ENCODE measurements at regions not wholly inside any gene's neighbourhood (a gene's known extent, or its start where the extent isn't known, plus 50 kb on each side); places are given as distances from the start of the nearest gene placed in this dataset.

DNA sequence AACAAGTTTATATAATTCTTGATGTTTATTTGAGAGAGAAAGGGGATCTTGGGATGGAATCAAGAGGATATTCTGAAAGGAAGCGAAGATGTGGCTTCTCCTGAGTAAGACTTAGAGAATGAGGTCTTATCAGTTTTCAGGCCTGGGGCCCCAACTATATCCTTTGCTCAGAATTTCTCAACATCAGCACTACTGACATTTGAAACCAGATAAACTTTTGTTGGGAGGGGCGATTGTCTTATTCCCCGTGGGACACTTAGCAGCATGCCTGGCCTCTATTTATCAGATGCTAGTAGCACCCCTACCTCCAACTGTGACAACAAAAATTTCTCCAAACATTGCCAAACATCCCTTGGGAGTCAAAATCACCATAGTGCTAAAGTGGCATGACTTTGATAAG, 567.7 kb downstream of the MAT2B start:
- no peaks in the 10 kb centered on the region for H3K27me3 ChIP-seq
- WGBS (ENCODE audit: low lambda C conversion rate, missing lambda C conversion rate) = 34% methylated on average over 3 of the region's 3 CpGs
- no peaks in the 10 kb centered on the region for H3K36me3 ChIP-seq (replicated peaks; ENCODE audit: insufficient read depth, low read depth)
- TF ChIP-seq, protein P1, sequence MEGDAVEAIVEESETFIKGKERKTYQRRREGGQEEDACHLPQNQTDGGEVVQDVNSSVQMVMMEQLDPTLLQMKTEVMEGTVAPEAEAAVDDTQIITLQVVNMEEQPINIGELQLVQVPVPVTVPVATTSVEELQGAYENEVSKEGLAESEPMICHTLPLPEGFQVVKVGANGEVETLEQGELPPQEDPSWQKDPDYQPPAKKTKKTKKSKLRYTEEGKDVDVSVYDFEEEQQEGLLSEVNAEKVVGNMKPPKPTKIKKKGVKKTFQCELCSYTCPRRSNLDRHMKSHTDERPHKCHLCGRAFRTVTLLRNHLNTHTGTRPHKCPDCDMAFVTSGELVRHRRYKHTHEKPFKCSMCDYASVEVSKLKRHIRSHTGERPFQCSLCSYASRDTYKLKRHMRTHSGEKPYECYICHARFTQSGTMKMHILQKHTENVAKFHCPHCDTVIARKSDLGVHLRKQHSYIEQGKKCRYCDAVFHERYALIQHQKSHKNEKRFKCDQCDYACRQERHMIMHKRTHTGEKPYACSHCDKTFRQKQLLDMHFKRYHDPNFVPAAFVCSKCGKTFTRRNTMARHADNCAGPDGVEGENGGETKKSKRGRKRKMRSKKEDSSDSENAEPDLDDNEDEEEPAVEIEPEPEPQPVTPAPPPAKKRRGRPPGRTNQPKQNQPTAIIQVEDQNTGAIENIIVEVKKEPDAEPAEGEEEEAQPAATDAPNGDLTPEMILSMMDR (IDR thresholded peaks at IDR 0.05; ENCODE audit: poor library complexity) = no peak
- TF ChIP-seq EZH2phosphoT487 (IDR thresholded peaks at IDR 0.05; ENCODE audit: low read depth, severe bottlenecking, unreplicated experiment) (no peak), EZH2 (IDR thresholded peaks at IDR 0.05; ENCODE audit: borderline replicate concordance) (no peak)
- H3K9me2 ChIP-seq (replicated peaks; ENCODE audit: insufficient read depth) = no peaks in the 10 kb centered on the region
- H3K79me2 ChIP-seq = no peaks in the 10 kb centered on the region
- no peak overlapping the region for H3K27ac ChIP-seq
- peaks cover 4% of the 10 kb centered on the region for H3K4me1 ChIP-seq (ENCODE audit: insufficient read depth)
- no peak overlapping the region for H3K4me3 ChIP-seq
- DNase-seq (ENCODE audit: low spot score) = no peak
- no peaks in the 10 kb centered on the region for H4K20me1 ChIP-seq (ENCODE audit: insufficient read depth, poor library complexity, severe bottlenecking)
- no peak overlapping the region for H3K4me2 ChIP-seq
- H3K9me3 ChIP-seq (ENCODE audit: low read depth) = no peaks in the 10 kb centered on the region
- H2AFZ ChIP-seq = no peak overlapping the region

DNA sequence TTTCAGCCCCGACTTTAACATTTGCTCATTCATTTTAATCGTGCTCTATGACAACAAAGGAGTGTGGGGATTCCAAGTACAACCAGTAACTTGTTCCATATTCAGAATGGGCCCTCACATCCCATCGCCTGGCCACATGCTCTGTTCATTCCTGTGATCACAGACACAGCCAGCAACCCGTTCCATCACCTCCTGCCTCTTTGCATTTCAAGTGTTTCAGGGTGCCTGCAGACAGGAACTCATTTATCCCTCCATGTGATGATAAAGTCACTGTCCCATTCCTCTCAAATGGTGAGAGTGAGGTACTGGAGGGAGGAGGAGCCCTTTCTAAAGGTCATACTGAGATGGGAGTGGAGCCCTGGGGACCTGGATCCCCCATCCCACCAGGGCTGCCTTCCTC, 571.1 kb downstream of the MAT2B start:
- no peak overlapping the region for H3K4me2 ChIP-seq
- no peaks in the 10 kb centered on the region for H3K27me3 ChIP-seq
- H4K20me1 ChIP-seq (ENCODE audit: insufficient read depth, poor library complexity, severe bottlenecking) = no peaks in the 10 kb centered on the region
- 84% methylated on average over 4 of the region's 4 CpGs for WGBS (ENCODE audit: low lambda C conversion rate, missing lambda C conversion rate)
- H3K27ac ChIP-seq = no peak overlapping the region
- no peak for TF ChIP-seq EZH2 (IDR thresholded peaks at IDR 0.05; ENCODE audit: borderline replicate concordance)
- no peak for TF ChIP-seq EZH2phosphoT487 (IDR thresholded peaks at IDR 0.05; ENCODE audit: low read depth, severe bottlenecking, unreplicated experiment)
- TF ChIP-seq, protein P1 (IDR thresholded peaks at IDR 0.05; ENCODE audit: poor library complexity) = no peak
- no peak overlapping the region for H2AFZ ChIP-seq
- H3K9me2 ChIP-seq (replicated peaks; ENCODE audit: insufficient read depth) = no peaks in the 10 kb centered on the region
- H3K79me2 ChIP-seq = no peaks in the 10 kb centered on the region
- H3K9me3 ChIP-seq (ENCODE audit: low read depth) = no peaks in the 10 kb centered on the region
- H3K4me3 ChIP-seq = no peak overlapping the region
- no peaks in the 10 kb centered on the region for H3K36me3 ChIP-seq (replicated peaks; ENCODE audit: insufficient read depth, low read depth)
- H3K4me1 ChIP-seq (ENCODE audit: insufficient read depth) = peaks cover 4% of the 10 kb centered on the region
- DNase-seq (ENCODE audit: low spot score) = no peak

DNA sequence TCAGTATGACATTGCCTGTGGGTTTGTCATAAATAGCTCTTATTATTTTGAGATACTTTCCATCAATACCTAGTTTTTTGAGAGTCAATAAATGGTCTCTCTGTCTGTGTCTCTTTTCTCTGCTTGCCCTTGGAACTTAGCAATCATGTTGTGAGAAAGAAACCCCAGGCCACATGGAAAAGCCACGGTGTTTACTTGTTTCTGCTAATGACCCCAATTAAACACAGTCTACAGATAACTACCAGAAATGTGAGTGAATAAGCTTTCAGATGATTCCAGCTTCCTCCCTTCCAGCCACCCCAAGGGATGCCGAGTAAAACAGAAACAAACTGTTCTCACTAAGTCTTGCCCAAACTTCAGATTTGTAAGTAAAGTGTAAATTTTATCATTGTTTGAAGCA, 584.9 kb downstream of the MAT2B start:
- Histone ChIP-seq H2AFZ (no peak overlapping the region), H3K4me1 (ENCODE audit: insufficient read depth) (no peaks in the 10 kb centered on the region), H3K36me3 (replicated peaks; ENCODE audit: insufficient read depth, low read depth) (no peaks in the 10 kb centered on the region), H3K4me3 (no peak overlapping the region), H4K20me1 (ENCODE audit: insufficient read depth, poor library complexity, severe bottlenecking) (no peaks in the 10 kb centered on the region), H3K27me3 (no peaks in the 10 kb centered on the region), H3K9me3 (ENCODE audit: low read depth) (no peaks in the 10 kb centered on the region), H3K27ac (no peak overlapping the region), H3K4me2 (no peak overlapping the region), H3K9me2 (replicated peaks; ENCODE audit: insufficient read depth) (no peaks in the 10 kb centered on the region), H3K79me2 (no peaks in the 10 kb centered on the region)
- WGBS (ENCODE audit: low lambda C conversion rate, missing lambda C conversion rate) = 20% methylated on average over 2 of the region's 2 CpGs
- TF ChIP-seq EZH2 (IDR thresholded peaks at IDR 0.05; ENCODE audit: borderline replicate concordance) (no peak), EZH2phosphoT487 (IDR thresholded peaks at IDR 0.05; ENCODE audit: low read depth, severe bottlenecking, unreplicated experiment) (no peak)
- TF ChIP-seq, protein P1 (IDR thresholded peaks at IDR 0.05; ENCODE audit: poor library complexity) = no peak
- no peak for DNase-seq (ENCODE audit: low spot score)

DNA sequence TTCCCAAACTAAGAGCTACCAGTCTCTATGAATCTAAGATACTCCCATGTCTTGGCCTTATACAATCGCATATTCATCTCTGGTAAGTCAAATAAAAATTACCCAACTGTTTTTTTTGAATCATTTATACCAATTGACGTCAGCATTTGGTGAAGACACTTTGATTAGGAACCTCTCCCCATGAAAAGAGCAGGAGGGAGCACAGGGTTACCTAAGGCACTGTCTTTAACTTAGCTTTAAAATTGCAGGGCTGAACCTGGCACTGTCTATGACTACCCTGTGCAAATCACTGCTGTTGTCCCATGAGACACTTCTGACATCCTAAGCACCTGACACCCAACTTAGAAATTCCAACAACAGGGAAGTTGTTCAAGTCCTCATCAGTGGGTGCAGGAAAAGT, 586.4 kb downstream of the MAT2B start:
- no peaks in the 10 kb centered on the region for H3K9me2 ChIP-seq (replicated peaks; ENCODE audit: insufficient read depth)
- H3K4me2 ChIP-seq = no peak overlapping the region
- no peak for DNase-seq (ENCODE audit: low spot score)
- H3K9me3 ChIP-seq (ENCODE audit: low read depth) = no peaks in the 10 kb centered on the region
- no peaks in the 10 kb centered on the region for H3K36me3 ChIP-seq (replicated peaks; ENCODE audit: insufficient read depth, low read depth)
- H3K27me3 ChIP-seq = no peaks in the 10 kb centered on the region
- no peak overlapping the region for H3K4me3 ChIP-seq
- H2AFZ ChIP-seq = no peak overlapping the region
- WGBS (ENCODE audit: low lambda C conversion rate, missing lambda C conversion rate) = 88% methylated on average over 2 of the region's 2 CpGs
- no peaks in the 10 kb centered on the region for H3K4me1 ChIP-seq (ENCODE audit: insufficient read depth)
- TF ChIP-seq EZH2 (IDR thresholded peaks at IDR 0.05; ENCODE audit: borderline replicate concordance) (no peak), EZH2phosphoT487 (IDR thresholded peaks at IDR 0.05; ENCODE audit: low read depth, severe bottlenecking, unreplicated experiment) (no peak)
- TF ChIP-seq, protein P1 (IDR thresholded peaks at IDR 0.05; ENCODE audit: poor library complexity) = no peak
- no peak overlapping the region for H3K27ac ChIP-seq
- no peaks in the 10 kb centered on the region for H3K79me2 ChIP-seq
- no peaks in the 10 kb centered on the region for H4K20me1 ChIP-seq (ENCODE audit: insufficient read depth, poor library complexity, severe bottlenecking)

All from hepatocyte (in vitro differentiated cells).